ENCODE measurements at regions not wholly inside any gene's neighbourhood (a gene's known extent, or its start where the extent isn't known, plus 50 kb on each side); places are given as distances from the start of the nearest gene placed in this dataset.
"Not testable (repeated sequence)": the region's sequence is repeated elsewhere in the genome, so short reads cannot be mapped to it uniquely, and the experiment has no call there.

GRCh38 chr18:30852541-30852940 lies 190.0 kb downstream of the DSC3 start:
- DNase-seq (ENCODE audit: low spot score): no peak
- Histone ChIP-seq H3K27ac (ENCODE audit: low read depth, low read length, poor library complexity, severe bottlenecking) (no peak overlapping the region), H3K36me3 (ENCODE audit: insufficient read depth, low read length, poor library complexity, severe bottlenecking) (no peaks in the 10 kb centered on the region), H3K9me3 (ENCODE audit: low read depth, low read length, poor library complexity, severe bottlenecking) (no peaks in the 10 kb centered on the region), H3K4me1 (ENCODE audit: insufficient read depth, low read length, poor library complexity, severe bottlenecking) (no peaks in the 10 kb centered on the region), H3K27me3 (replicated peaks; ENCODE audit: insufficient read depth, low read depth, low read length, poor library complexity) (no peaks in the 10 kb centered on the region), H3K4me3 (ENCODE audit: low read depth, low read length, poor library complexity, severe bottlenecking) (no peak overlapping the region)
- POLR2A ChIA-PET (ENCODE audit: low non-redundant PET): no interaction called here
- TF ChIP-seq CTCF (conservative IDR thresholded peaks at IDR 0.05; ENCODE audit: low read depth, low read length): no peak
- no peak for TF ChIP-seq EZH2 (IDR thresholded peaks at IDR 0.05; ENCODE audit: borderline replicate concordance, low read depth, low read length, poor library complexity, severe bottlenecking)
- intact Hi-C loops (cut with micrococcal nuclease; ENCODE audit: unreplicated experiment): no loop called here
- CTCF ChIA-PET: no interaction called here
- no TSS peak for BruUV-seq (replicated peaks)

- H3K27me3 ChIP-seq (replicated peaks; ENCODE audit: insufficient read depth, low read depth, low read length, poor library complexity); H3K27ac ChIP-seq (ENCODE audit: low read depth, low read length, poor library complexity, severe bottlenecking); DNase-seq (ENCODE audit: low spot score); BruUV-seq (replicated peaks); CTCF ChIA-PET; H3K4me1 ChIP-seq (ENCODE audit: insufficient read depth, low read length, poor library complexity, severe bottlenecking); POLR2A ChIA-PET (ENCODE audit: low non-redundant PET); intact Hi-C loops (cut with micrococcal nuclease; ENCODE audit: unreplicated experiment); H3K9me3 ChIP-seq (ENCODE audit: low read depth, low read length, poor library complexity, severe bottlenecking); H3K4me3 ChIP-seq (ENCODE audit: low read depth, low read length, poor library complexity, severe bottlenecking); H3K36me3 ChIP-seq (ENCODE audit: insufficient read depth, low read length, poor library complexity, severe bottlenecking): not testable (repeated sequence)
Measured at GRCh38 chr18:30839056-30839561, 203.4 kb downstream of the DSC3 start.

- Histone ChIP-seq H3K4me3 (ENCODE audit: low read depth, low read length, poor library complexity, severe bottlenecking) (no peak overlapping the region), H3K27ac (ENCODE audit: low read depth, low read length, poor library complexity, severe bottlenecking) (no peak overlapping the region), H3K9me3 (ENCODE audit: low read depth, low read length, poor library complexity, severe bottlenecking) (peaks cover 9% of the 10 kb centered on the region), H3K36me3 (ENCODE audit: insufficient read depth, low read length, poor library complexity, severe bottlenecking) (no peaks in the 10 kb centered on the region), H3K27me3 (replicated peaks; ENCODE audit: insufficient read depth, low read depth, low read length, poor library complexity) (no peaks in the 10 kb centered on the region), H3K4me1 (ENCODE audit: insufficient read depth, low read length, poor library complexity, severe bottlenecking) (no peaks in the 10 kb centered on the region)
- ChIA-PET POLR2A (ENCODE audit: low non-redundant PET) (no interaction called here), CTCF (no interaction called here)
- TF ChIP-seq CTCF (conservative IDR thresholded peaks at IDR 0.05; ENCODE audit: low read depth, low read length) (no peak), EZH2 (IDR thresholded peaks at IDR 0.05; ENCODE audit: borderline replicate concordance, low read depth, low read length, poor library complexity, severe bottlenecking) (no peak)
- BruUV-seq (replicated peaks): no TSS peak
- DNase-seq (ENCODE audit: low spot score): no peak
- intact Hi-C loops (cut with micrococcal nuclease; ENCODE audit: unreplicated experiment): no loop called here
Measured at GRCh38 chr18:30828700-30829099, 213.8 kb downstream of the DSC3 start.

- intact Hi-C loops (cut with micrococcal nuclease; ENCODE audit: unreplicated experiment): no loop called here
- no peaks in the 10 kb centered on the region for H3K27me3 ChIP-seq (replicated peaks; ENCODE audit: insufficient read depth, low read depth, low read length, poor library complexity)
- TF ChIP-seq EZH2 (IDR thresholded peaks at IDR 0.05; ENCODE audit: borderline replicate concordance, low read depth, low read length, poor library complexity, severe bottlenecking): no peak
- TF ChIP-seq CTCF (conservative IDR thresholded peaks at IDR 0.05; ENCODE audit: low read depth, low read length): no peak
- H3K4me3 ChIP-seq (ENCODE audit: low read depth, low read length, poor library complexity, severe bottlenecking): no peak overlapping the region
- H3K9me3 ChIP-seq (ENCODE audit: low read depth, low read length, poor library complexity, severe bottlenecking): peaks cover 17% of the 10 kb centered on the region
- no TSS peak for BruUV-seq (replicated peaks)
- no peaks in the 10 kb centered on the region for H3K36me3 ChIP-seq (ENCODE audit: insufficient read depth, low read length, poor library complexity, severe bottlenecking)
- CTCF ChIA-PET: no interaction called here
- H3K27ac ChIP-seq (ENCODE audit: low read depth, low read length, poor library complexity, severe bottlenecking): no peak overlapping the region
- no peak for DNase-seq (ENCODE audit: low spot score)
- no peaks in the 10 kb centered on the region for H3K4me1 ChIP-seq (ENCODE audit: insufficient read depth, low read length, poor library complexity, severe bottlenecking)
- POLR2A ChIA-PET (ENCODE audit: low non-redundant PET): no interaction called here
Measured at GRCh38 chr18:30819619-30820018, 222.9 kb downstream of the DSC3 start.

Data from A673 (cell line).